ENCODE measurements at regions not wholly inside any gene's neighbourhood (a gene's known extent, or its start where the extent isn't known, plus 50 kb on each side); places are given as distances from the start of the nearest gene placed in this dataset.
"Not testable (repeated sequence)": the region's sequence is repeated elsewhere in the genome, so short reads cannot be mapped to it uniquely, and the experiment has no call there.

DNA sequence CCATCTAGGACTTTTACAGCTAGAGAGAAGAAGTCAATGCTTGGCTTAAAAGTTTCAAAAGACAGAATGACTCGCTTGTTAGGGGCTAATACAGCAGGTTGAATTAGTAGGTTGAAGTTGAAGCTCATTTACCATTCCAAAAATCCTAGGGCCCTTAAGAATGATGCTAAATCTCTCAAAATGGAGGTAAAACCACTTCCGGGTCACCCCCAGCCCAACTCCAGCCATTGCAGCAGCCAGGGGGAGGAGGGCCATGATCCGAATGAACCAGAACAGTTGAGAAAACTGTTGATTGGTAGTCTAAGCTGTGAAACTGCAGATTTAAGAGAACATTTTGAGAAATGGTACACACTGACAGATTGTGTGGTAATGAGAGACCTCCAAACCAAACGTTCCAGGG lies 245.4 kb downstream of the HNRNPD start:
- no peak for TF ChIP-seq CTCF (IDR thresholded peaks at IDR 0.05; ENCODE audit: low read depth, low read length, missing control alignments)

GRCh38 chr4:82126512-82127040 lies 247.2 kb downstream of the HNRNPD start:
- H3K4me3 ChIP-seq (ENCODE audit: low read depth, low read length), result no peak overlapping the region
- no peak for DNase-seq (ENCODE audit: low read depth)
- no peak for TF ChIP-seq CTCF (IDR thresholded peaks at IDR 0.05; ENCODE audit: low read depth, low read length, missing control alignments)
- in situ Hi-C loops (cut with HindIII; ENCODE audit: low sequenced_read_pairs), result no loop called here

More for the DNA sequence above, 245.4 kb downstream of the HNRNPD start:
- DNase-seq (ENCODE audit: low read depth), result no peak
- in situ Hi-C loops (cut with HindIII; ENCODE audit: low sequenced_read_pairs), result no loop called here
- H3K4me3 ChIP-seq (ENCODE audit: low read depth, low read length), result no peak overlapping the region

GRCh38 chr4:82125787-82126297 lies 247.9 kb downstream of the HNRNPD start:
- no peak overlapping the region for H3K4me3 ChIP-seq (ENCODE audit: low read depth, low read length)
- TF ChIP-seq CTCF (IDR thresholded peaks at IDR 0.05; ENCODE audit: low read depth, low read length, missing control alignments), result no peak
- DNase-seq (ENCODE audit: low read depth), result no peak
- in situ Hi-C loops (cut with HindIII; ENCODE audit: low sequenced_read_pairs), result no loop called here

- no peak for TF ChIP-seq CTCF (IDR thresholded peaks at IDR 0.05; ENCODE audit: low read depth, low read length, missing control alignments)
- H3K4me3 ChIP-seq (ENCODE audit: low read depth, low read length), result no peak overlapping the region
- no peak for DNase-seq (ENCODE audit: low read depth)
- in situ Hi-C loops (cut with HindIII; ENCODE audit: low sequenced_read_pairs), result no loop called here
These were observed 248.6 kb downstream of the HNRNPD start for GRCh38 chr4:82124932-82125786.

DNA sequence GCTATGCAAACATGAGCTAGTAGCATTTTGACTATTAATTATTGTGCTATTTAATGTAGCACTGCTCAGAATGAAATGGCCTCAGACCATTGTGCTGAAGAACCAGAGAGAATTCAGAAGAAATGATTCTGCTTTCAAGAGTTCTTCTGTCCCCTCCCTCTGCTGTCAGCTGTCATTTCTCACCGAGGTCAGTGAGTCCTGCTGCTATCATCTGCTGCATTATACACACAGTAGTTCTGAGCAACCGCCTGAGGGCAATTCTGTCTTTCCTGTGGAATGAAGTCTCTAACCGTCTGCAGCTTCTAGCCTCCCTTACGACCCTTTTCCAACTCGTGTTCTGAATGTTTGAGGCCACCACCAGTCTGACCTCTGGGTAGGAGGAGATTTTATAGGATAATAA lies 249.4 kb downstream of the HNRNPD start:
- no peak for DNase-seq (ENCODE audit: low read depth)
- no peak for TF ChIP-seq CTCF (IDR thresholded peaks at IDR 0.05; ENCODE audit: low read depth, low read length, missing control alignments)
- in situ Hi-C loops (cut with HindIII; ENCODE audit: low sequenced_read_pairs), result no loop called here
- no peak overlapping the region for H3K4me3 ChIP-seq (ENCODE audit: low read depth, low read length)

DNA sequence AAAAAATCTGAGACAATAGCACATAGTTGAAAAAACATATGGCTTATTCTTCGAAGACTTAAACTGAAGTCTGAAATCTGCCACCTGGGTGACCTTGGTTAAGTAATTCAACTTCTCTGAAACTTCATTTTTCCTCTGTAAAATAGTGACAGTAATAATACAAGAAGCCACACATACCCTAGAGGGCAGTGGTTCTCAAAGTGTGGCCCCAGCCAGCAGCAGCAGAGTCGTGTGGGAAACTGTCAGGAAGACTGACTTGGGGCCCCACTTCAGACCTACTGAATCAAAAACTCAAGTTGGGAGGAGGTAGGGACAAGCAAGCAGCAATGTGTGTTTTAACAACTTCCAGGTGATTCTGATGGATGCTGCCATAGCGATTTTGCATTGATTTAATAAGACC lies 249.9 kb downstream of the HNRNPD start:
- no peak for DNase-seq (ENCODE audit: low read depth)
- TF ChIP-seq CTCF (IDR thresholded peaks at IDR 0.05; ENCODE audit: low read depth, low read length, missing control alignments), result no peak
- in situ Hi-C loops (cut with HindIII; ENCODE audit: low sequenced_read_pairs), result no loop called here
- no peak overlapping the region for H3K4me3 ChIP-seq (ENCODE audit: low read depth, low read length)

DNA sequence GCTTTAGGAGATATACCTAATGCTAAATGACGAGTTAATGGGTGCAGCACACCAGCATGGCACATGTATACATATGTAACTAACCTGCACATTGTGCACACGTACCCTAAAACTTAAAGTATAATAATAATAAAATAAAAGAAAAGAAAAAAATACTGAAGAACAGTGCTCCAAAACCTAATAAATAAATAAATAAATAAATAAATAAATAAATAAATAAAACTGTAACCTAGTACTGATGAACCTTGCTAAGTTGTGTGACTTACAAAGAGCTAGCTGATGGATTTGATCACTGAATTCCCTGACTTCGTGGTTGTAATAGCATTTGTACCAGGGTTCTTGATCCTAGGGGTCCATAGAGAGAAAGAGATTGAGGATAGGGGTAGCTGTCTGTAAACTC lies 258.6 kb downstream of the HNRNPD start:
- H3K4me3 ChIP-seq (ENCODE audit: low read depth, low read length); in situ Hi-C loops (cut with HindIII; ENCODE audit: low sequenced_read_pairs); DNase-seq (ENCODE audit: low read depth): not testable (repeated sequence)
